Activated CD4-positive, alpha-beta T cell treated with anti-CD3 and anti-CD28 coated beads, Interleukin-2, amount 10 ng/mL, durations not matched to agents 7 days and 5 days (primary cell): ENCODE measurements at regions not wholly inside any gene's neighbourhood (a gene's known extent, or its start where the extent isn't known, plus 50 kb on each side); places are given as distances from the start of the nearest gene placed in this dataset.

Experiments
- CTCF ChIA-PET: fragments of 350-600 bp; sonication (Branson Sonifier 250); formaldehyde crosslinking; loops from one replicate; lab custom pipeline; 2021; ENCODE audit warnings: antibody characterized with exemption; lab: Charles Lee
- POLR2A ChIA-PET: fragments of 350-600 bp; sonication (Branson Sonifier 250); formaldehyde crosslinking; loops from one replicate; lab custom pipeline; 2021; ENCODE audit warnings: antibody characterized with exemption; lab: Charles Lee
- DNase-seq: peaks from one replicate; pipeline ENCODE4 v3.0.0-alpha.2; 2020
- H3K27ac Mint-ChIP-seq: one replicate; pipeline ENCODE4 v1.8.0; 2021; ENCODE audit warnings: mild to moderate bottlenecking, moderate library complexity, mixed read lengths
- H3K27me3 Mint-ChIP-seq: one replicate; pipeline ENCODE4 v1.8.0; 2021; ENCODE audit warnings: mixed read lengths
- H3K36me3 Mint-ChIP-seq: one replicate; pipeline ENCODE4 v1.8.0; 2021; ENCODE audit warnings: low read depth, mixed read lengths
- H3K4me1 Mint-ChIP-seq: one replicate; pipeline ENCODE4 v1.8.0; 2021; ENCODE audit warnings: mixed read lengths
- H3K4me3 Mint-ChIP-seq: one replicate; pipeline ENCODE4 v1.8.0; 2021; ENCODE audit warnings: mild to moderate bottlenecking, moderate library complexity, mixed read lengths
- H3K9me3 Mint-ChIP-seq: one replicate; pipeline ENCODE4 v1.8.0; 2021; ENCODE audit warnings: mixed read lengths

DNA sequence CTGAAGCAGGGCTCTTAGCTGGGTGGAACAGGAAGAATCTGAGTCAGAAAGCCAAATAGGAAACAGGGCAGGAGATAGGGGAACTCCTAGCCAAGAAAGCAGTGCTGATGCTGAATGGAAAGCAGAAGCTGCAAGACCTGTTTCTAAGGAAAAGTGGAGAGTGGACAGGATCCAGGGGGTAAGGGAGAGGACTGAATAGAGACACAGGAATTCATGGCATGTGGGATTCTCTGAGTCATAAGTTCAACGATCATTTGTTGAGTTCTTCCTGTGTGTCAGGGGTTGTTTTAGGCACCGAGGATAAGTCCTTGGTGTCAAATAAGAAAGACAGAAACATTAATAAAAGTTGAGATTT, 153.8 kb upstream of the FGGY start:
- POLR2A ChIA-PET = no interaction called here
- no peak for DNase-seq
- Mint-ChIP-seq H3K4me1 (peaks cover 25% of the 10 kb centered on the region), H3K27ac (no peak overlapping the region), H3K36me3 (no peaks in the 10 kb centered on the region), H3K9me3 (no peaks in the 10 kb centered on the region), H3K4me3 (no peak overlapping the region), H3K27me3 (no peaks in the 10 kb centered on the region)
- CTCF ChIA-PET = interaction anchor here (1.3 kb wide), 1 partner anchor 8 kb away, joined by 5 read pairs; no protein-coding TSS in a partner anchor

DNA sequence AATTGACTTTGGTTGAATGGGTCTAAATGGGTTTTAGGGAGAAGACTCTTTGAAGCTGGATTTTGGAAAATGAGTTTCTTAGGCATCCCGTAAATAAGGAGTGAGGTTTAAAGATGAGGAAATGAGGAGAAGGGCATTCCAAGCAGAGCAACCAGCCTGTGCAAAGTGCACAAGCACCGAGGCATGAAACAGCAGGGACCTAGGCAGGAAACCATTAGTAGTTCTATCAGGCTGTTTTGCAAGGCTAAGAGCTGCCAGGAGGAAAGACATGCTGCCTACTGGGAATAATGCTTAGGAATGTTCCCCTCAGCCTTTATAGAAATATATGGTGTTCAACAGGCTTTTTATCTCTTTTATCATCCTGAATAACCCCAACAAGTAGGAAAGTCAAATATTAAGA, 153.1 kb upstream of the FGGY start:
- H3K27me3 Mint-ChIP-seq = no peaks in the 10 kb centered on the region
- ChIA-PET CTCF (no interaction called here), POLR2A (no interaction called here)
- H3K4me3 Mint-ChIP-seq = no peak overlapping the region
- no peak overlapping the region for H3K27ac Mint-ChIP-seq
- H3K36me3 Mint-ChIP-seq = no peaks in the 10 kb centered on the region
- DNase-seq = no peak
- peaks cover 21% of the 10 kb centered on the region for H3K4me1 Mint-ChIP-seq
- H3K9me3 Mint-ChIP-seq = no peaks in the 10 kb centered on the region

DNA sequence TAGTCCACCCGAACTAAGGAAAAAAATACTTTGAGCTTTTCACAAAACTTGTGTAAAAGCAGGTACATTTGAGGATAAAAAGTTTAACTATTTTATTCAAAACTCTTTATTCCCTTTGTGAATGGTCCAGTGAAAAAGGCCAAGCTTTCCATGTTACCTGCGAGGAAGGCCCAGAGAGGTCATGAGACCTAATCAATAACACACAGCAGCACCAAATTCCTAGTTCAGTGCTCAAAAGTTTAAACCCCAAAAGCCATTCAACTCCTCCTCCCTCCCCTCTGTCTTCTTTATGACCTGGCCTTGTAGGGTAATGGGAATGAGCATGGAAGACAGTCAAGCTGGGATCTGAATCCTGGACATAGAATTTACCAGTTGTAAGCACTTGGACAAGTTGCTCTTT, 151.9 kb upstream of the FGGY start:
- H3K27ac Mint-ChIP-seq = no peak overlapping the region
- DNase-seq = no peak
- no peaks in the 10 kb centered on the region for H3K9me3 Mint-ChIP-seq
- H3K4me3 Mint-ChIP-seq = no peak overlapping the region
- ChIA-PET POLR2A (interaction anchor here (0.7 kb wide), 1 partner anchor 419 kb away, joined by 3 read pairs; no protein-coding TSS in a partner anchor), CTCF (no interaction called here)
- peaks cover 21% of the 10 kb centered on the region for H3K4me1 Mint-ChIP-seq
- no peaks in the 10 kb centered on the region for H3K27me3 Mint-ChIP-seq
- no peaks in the 10 kb centered on the region for H3K36me3 Mint-ChIP-seq

DNA sequence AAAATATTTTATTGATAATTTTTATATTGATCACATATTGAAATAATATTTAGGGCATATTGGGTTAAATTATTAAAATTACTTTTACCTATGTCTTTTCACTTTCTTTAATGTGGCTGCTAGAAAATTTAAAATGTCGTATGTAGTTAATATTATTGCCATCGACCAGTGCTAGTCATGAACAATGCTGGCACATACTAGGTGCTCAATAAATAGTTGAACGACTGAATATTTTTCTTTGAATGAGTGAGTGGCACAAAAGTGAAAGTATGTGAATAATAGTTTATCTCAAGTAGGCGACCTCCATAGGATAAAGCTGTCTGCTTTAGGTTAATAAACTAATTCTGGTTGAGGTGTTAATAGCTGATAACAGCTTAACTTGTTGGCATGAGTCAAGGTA, 150.8 kb upstream of the FGGY start:
- Mint-ChIP-seq H3K27me3 (no peaks in the 10 kb centered on the region), H3K9me3 (no peaks in the 10 kb centered on the region), H3K36me3 (no peaks in the 10 kb centered on the region), H3K4me3 (peak overlapping the region; percentile 78), H3K27ac (peak overlapping the region; percentile 80), H3K4me1 (peaks cover 31% of the 10 kb centered on the region)
- no peak for DNase-seq
- POLR2A ChIA-PET = no interaction called here
- CTCF ChIA-PET = no interaction called here

DNA sequence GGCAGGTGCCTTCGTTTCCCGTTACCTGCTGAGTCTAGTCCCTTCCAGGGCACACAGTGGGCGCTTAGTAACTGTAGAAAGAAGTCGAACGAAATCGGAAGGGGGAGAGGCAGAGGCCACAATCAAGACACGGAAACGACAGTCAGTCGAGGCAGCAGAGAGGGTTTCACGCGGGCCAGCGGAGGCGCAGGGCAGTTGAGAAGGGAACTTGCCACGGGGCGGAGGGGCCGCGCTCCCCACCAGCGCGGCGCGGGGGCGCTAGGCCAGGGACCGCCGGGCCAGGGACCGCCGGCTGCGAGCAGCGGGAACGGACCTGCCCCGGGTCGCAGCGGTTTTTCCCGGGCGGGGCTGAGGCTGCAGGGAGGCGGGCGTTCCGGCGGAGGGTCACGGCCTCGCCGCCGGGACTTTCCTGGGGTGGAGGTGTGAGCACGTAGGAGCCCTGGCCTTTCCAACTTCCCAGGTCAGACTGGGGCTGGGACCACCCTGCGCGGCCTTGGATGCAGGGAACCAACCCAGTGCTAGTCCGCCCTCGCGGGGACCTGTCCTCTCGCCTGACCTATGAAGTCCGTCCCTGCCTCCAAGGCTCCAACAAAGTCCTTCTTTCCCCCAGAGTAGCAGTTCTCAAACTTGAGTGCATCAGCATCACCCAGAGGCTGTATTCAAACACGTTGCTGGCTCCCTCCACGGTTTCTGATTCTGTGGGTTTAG, 150.1 kb upstream of the FGGY start:
- Mint-ChIP-seq H3K27ac (peak overlapping the region; percentile 80), H3K36me3 (no peaks in the 10 kb centered on the region), H3K4me3 (peak overlapping the region; percentile 78), H3K27me3 (no peaks in the 10 kb centered on the region), H3K9me3 (no peaks in the 10 kb centered on the region), H3K4me1 (peaks cover 36% of the 10 kb centered on the region)
- CTCF ChIA-PET = no interaction called here
- POLR2A ChIA-PET = no interaction called here
- peak; percentile 30 for DNase-seq

DNA sequence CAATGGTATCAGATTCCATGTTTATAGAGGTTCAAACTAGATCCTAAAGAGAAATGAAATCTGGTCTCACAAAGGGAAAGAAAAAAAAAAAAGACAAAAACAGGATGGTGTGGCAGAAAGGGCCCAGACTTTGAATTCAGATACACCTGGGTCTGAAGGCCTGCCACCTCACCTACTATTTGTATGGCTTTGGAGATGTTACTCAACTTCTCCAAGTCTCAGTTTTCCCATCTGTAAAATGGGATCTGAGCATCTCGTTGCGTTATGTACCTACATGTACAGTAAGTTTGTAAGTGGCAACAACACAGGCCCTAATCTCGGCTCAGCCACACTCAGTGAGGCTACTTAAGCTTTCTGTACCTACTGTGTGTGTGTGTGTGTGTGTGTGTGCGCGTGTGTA, 147.5 kb upstream of the FGGY start:
- DNase-seq = no peak
- Mint-ChIP-seq H3K4me3 (no peak overlapping the region), H3K27ac (no peak overlapping the region), H3K27me3 (no peaks in the 10 kb centered on the region), H3K9me3 (no peaks in the 10 kb centered on the region), H3K4me1 (peaks cover 24% of the 10 kb centered on the region), H3K36me3 (no peaks in the 10 kb centered on the region)
- ChIA-PET CTCF (interaction anchor here (0.9 to 1.6 kb wide), 2 partner anchors 103 to 295 kb away, joined by 3 to 4 read pairs; no protein-coding TSS in a partner anchor), POLR2A (no interaction called here)

DNA sequence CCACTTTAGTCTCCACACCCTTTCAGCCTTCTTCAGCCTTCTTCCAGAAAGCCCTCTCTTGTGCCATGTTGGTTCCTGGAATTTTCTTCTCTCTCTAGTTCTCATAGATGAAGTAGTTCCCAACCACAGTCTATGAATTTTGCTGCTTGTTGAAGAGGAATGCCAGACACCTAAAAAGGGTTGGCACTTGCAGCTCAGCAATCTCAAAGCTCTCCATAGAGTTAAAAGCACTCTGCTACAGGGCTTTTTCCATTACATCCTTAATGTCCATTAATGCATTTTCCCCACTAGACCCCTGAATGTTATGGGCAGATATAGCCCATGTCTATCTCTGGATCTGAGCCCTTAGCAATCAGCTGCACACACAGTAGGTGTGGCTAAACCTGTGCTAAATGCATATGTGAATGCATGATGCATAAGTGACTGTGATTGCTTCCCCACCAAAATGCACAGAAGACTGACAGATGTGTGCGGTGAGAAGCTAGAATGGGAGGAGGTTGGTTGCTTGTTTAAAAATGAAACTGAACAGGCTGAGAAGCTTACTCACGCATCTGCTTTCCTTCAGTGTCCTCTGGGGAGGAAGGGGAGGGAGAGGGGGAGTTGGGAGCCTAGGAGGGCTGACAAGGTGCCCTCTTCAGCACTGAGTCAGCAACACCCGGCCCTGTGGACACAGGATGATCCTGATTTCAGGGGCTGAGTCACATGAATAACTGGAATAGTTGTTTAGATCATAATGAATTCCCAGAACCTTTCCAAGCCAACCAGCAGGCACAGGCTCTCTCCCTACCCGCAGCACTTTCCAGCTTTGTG, 146.1 kb upstream of the FGGY start:
- H3K36me3 Mint-ChIP-seq = no peaks in the 10 kb centered on the region
- peaks cover 24% of the 10 kb centered on the region for H3K4me1 Mint-ChIP-seq
- DNase-seq = peak; percentile 25
- H3K27me3 Mint-ChIP-seq = no peaks in the 10 kb centered on the region
- H3K27ac Mint-ChIP-seq = no peak overlapping the region
- POLR2A ChIA-PET = interaction anchor here (0.9 kb wide), 1 partner anchor 208 kb away, joined by 3 read pairs; no protein-coding TSS in a partner anchor
- no peaks in the 10 kb centered on the region for H3K9me3 Mint-ChIP-seq
- CTCF ChIA-PET = interaction anchor here (0.6 to 1.4 kb wide), 4 partner anchors 8 to 346 kb away, joined by 3 to 5 read pairs (median 3); no protein-coding TSS in a partner anchor
- H3K4me3 Mint-ChIP-seq = no peak overlapping the region

DNA sequence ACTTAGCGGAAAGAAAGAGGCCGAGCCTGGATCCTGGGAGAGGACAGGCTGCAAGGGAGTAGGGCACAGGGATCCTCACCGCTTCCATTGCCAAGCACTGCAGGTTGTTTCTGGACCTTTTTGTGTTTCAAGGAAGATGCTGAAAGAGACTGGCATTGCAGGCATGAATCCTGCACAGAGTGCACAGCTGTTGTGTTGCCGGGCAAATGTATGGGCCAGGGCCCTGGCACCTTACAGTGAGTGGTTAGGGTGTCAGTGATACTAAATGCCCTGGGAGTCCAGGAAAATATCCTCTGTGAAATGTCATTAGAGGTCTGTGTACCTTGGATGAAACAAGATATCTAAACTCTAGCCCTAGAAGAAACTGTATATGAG, 145.5 kb upstream of the FGGY start:
- ChIA-PET CTCF (interaction anchor here (1.0 to 1.4 kb wide), 3 partner anchors 9 to 294 kb away, joined by 3 to 5 read pairs (median 3); no protein-coding TSS in a partner anchor), POLR2A (no interaction called here)
- no peak for DNase-seq
- no peaks in the 10 kb centered on the region for H3K36me3 Mint-ChIP-seq
- no peak overlapping the region for H3K4me3 Mint-ChIP-seq
- H3K27ac Mint-ChIP-seq = no peak overlapping the region
- H3K4me1 Mint-ChIP-seq = peaks cover 21% of the 10 kb centered on the region
- H3K9me3 Mint-ChIP-seq = no peaks in the 10 kb centered on the region
- H3K27me3 Mint-ChIP-seq = no peaks in the 10 kb centered on the region

DNA sequence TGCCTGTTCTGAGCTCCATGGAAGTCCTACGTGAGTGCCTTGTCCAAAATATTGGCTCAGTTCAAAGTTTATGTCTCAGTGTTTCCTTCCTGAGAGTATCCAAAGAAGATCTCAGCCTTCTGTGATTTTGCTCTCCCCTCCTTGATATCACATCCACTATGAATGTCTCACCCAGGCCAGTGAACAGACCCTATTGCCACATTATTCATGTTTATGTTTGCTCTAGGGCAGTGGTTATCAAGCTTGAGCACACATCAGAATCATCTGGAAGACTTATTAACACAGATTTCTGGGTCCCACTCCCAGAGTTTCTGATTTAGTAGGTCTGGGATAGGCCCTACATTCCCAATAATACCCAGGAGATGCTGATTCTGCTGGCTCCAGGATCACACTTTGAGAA, 145.0 kb upstream of the FGGY start:
- ChIA-PET CTCF (interaction anchor here (1.1 to 1.4 kb wide), 2 partner anchors 9 to 294 kb away, joined by 3 to 5 read pairs; no protein-coding TSS in a partner anchor), POLR2A (no interaction called here)
- DNase-seq = no peak
- Mint-ChIP-seq H3K36me3 (no peaks in the 10 kb centered on the region), H3K27ac (no peak overlapping the region), H3K4me3 (no peak overlapping the region), H3K9me3 (no peaks in the 10 kb centered on the region), H3K4me1 (peaks cover 18% of the 10 kb centered on the region), H3K27me3 (no peaks in the 10 kb centered on the region)

DNA sequence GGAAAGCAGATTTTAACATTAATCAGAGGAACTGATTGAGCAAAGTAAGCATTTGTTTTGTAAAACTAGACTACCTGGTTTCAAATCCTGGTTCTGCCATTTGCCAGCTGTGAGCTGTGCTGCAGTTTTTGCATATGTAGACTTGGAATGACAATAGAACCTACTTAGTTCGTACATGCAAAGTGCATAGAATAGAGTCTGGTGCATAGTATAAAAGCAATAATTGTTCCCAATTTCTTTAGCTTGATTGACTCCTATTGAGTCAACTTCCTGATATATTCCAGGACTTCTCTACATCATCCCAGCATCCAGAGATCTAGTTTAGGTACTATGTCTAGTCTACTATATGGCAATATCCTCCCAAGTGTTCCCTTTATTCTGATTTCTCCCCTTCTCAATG, 144.4 kb upstream of the FGGY start:
- CTCF ChIA-PET = no interaction called here
- H3K27ac Mint-ChIP-seq = no peak overlapping the region
- POLR2A ChIA-PET = no interaction called here
- H3K4me3 Mint-ChIP-seq = no peak overlapping the region
- H3K27me3 Mint-ChIP-seq = no peaks in the 10 kb centered on the region
- peaks cover 14% of the 10 kb centered on the region for H3K4me1 Mint-ChIP-seq
- no peaks in the 10 kb centered on the region for H3K36me3 Mint-ChIP-seq
- no peaks in the 10 kb centered on the region for H3K9me3 Mint-ChIP-seq
- DNase-seq = no peak

DNA sequence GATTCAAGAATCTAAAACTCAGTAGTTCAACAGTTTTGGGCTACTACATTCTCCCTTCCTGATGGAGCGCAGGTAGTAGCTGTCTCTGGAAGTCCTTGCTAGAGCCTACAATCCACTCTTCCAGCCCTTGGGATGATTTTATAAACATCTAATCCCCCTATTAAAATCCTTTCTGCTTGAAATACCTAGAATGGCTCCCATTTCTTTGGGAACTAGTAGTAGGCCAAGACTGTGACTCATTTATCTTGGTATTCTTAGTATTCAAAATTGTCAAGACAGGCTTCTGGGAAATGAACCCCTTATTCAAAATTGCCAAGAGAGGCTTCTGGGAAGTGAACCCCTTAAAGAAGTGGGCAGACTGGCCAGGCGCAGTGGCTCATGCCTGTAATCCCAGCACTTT, 142.5 kb upstream of the FGGY start:
- no peak for DNase-seq
- POLR2A ChIA-PET = interaction anchor here (0.6 kb wide), 1 partner anchor 390 kb away, joined by 7 read pairs; no protein-coding TSS in a partner anchor
- Mint-ChIP-seq H3K4me3 (no peak overlapping the region), H3K27ac (no peak overlapping the region), H3K27me3 (peaks cover 2% of the 10 kb centered on the region), H3K9me3 (peaks cover 9% of the 10 kb centered on the region), H3K36me3 (no peaks in the 10 kb centered on the region), H3K4me1 (peaks cover 14% of the 10 kb centered on the region)
- CTCF ChIA-PET = interaction anchor here (2.4 kb wide), 1 partner anchor 10 kb away, joined by 8 read pairs; no protein-coding TSS in a partner anchor

DNA sequence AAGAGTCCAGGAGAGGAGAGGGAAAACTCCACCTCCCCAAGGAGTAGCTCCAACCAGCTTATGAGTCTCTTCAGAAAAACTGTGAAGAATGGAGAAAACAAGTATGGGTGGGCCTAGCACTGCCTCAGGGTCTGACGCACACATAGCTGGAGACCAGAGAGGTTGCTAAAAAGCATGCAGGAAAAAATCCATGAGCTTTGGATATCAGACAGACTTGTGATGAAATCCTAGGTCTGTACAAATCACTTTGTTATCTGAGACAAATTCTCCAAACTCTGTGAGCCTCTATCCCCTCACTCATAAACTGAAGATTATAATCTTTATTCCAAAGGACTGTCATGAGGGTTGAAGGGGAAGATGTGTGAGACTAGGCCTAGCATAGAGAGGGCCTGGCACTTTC, 141.5 kb upstream of the FGGY start:
- no peak for DNase-seq
- H3K9me3 Mint-ChIP-seq = peaks cover 12% of the 10 kb centered on the region
- peaks cover 2% of the 10 kb centered on the region for H3K27me3 Mint-ChIP-seq
- no peak overlapping the region for H3K4me3 Mint-ChIP-seq
- POLR2A ChIA-PET = no interaction called here
- no peak overlapping the region for H3K27ac Mint-ChIP-seq
- CTCF ChIA-PET = interaction anchor here (2.4 kb wide), 1 partner anchor 9 kb away, joined by 8 read pairs; no protein-coding TSS in a partner anchor
- no peaks in the 10 kb centered on the region for H3K36me3 Mint-ChIP-seq
- H3K4me1 Mint-ChIP-seq = peaks cover 12% of the 10 kb centered on the region

DNA sequence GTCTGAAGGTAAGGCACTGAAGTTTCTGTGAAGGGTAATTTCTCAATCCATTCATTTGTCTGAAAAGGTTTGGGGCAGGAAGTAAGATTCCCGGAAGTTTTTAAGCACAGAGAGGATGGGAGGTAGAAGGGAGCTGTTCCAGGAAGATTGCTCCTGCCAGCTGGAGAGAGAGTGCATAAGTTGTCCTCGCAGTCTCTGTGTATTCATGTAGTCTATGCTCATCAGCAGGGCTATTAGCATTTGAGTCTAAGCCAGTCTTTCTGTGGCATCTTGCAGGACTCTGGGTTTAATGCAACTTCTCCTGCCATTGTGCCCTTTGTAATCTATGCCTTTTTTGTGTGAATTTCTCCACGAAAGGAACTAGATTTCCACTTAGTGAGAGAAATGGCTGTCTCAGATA, 140.8 kb upstream of the FGGY start:
- POLR2A ChIA-PET = no interaction called here
- Mint-ChIP-seq H3K27me3 (peaks cover 2% of the 10 kb centered on the region), H3K27ac (no peak overlapping the region), H3K4me1 (peaks cover 5% of the 10 kb centered on the region), H3K4me3 (no peak overlapping the region), H3K36me3 (no peaks in the 10 kb centered on the region), H3K9me3 (peaks cover 12% of the 10 kb centered on the region)
- DNase-seq = no peak
- CTCF ChIA-PET = interaction anchor here (2.4 kb wide), 1 partner anchor 8 kb away, joined by 8 read pairs; no protein-coding TSS in a partner anchor
